Activated CD8-positive, alpha-beta memory T cell treated with anti-CD3 and anti-CD28 coated beads for 36 hours (primary cell): ENCODE measurements at regions not wholly inside any gene's neighbourhood (a gene's known extent, or its start where the extent isn't known, plus 50 kb on each side); places are given as distances from the start of the nearest gene placed in this dataset.

Experiments
- CTCF ChIA-PET: fragments of 350-600 bp; sonication (Branson Sonifier 250); formaldehyde crosslinking; loops from one replicate; lab custom pipeline; 2021; ENCODE audit warnings: antibody characterized with exemption; lab: Charles Lee
- POLR2A ChIA-PET: fragments of 350-600 bp; sonication (Branson Sonifier 250); formaldehyde crosslinking; loops from one replicate; lab custom pipeline; 2021; ENCODE audit warnings: antibody characterized with exemption; lab: Charles Lee

- POLR2A ChIA-PET = no interaction called here
These were observed 230.9 kb downstream of the BTG1 start for GRCh38 chr12:91914701-91915100.

GRCh38 chr12:91913651-91914050 is 232.0 kb downstream of the BTG1 start:
- ChIA-PET POLR2A (no interaction called here), CTCF (no interaction called here)

More at GRCh38 chr12:91914701-91915100, 230.9 kb downstream of the BTG1 start:
- CTCF ChIA-PET = no interaction called here

DNA sequence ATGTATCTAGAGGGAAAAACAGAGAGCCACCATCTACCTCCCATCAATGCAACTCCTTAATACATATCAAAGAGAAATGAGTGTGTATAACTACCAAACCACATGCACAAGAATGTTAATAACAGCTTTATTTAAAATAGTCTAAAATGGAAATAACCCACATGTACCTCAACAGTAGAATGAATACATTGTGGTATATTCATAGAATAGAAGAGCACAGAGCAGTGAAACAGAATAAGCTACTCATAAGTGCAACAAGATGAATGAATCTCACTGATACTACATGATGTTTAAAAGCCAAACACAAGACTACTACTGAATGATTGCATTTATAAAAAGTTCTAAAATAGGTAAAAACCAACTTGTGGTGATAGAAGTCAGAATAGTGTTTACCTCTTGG is 232.5 kb downstream of the BTG1 start:
- POLR2A ChIA-PET = no interaction called here
- CTCF ChIA-PET = no interaction called here

DNA sequence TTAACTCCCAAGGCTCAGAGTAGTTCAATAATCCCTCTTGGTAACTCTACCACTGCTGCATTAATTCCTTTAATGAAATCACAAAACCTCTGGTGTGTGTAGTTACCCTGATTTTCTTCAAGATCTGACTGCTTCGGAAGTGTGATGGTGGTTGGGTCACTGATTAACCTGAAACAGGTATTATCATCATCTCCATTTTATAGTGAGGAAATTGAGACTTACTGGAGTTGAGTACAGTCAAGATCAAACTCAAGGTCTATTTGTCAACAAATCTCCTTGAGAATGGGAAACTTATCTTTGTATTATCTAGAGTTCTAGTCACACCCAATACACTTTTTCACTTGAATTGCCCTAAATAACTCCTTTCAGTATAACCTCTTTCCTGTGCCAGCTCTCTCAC is 233.5 kb downstream of the BTG1 start:
- ChIA-PET POLR2A (no interaction called here), CTCF (no interaction called here)

DNA sequence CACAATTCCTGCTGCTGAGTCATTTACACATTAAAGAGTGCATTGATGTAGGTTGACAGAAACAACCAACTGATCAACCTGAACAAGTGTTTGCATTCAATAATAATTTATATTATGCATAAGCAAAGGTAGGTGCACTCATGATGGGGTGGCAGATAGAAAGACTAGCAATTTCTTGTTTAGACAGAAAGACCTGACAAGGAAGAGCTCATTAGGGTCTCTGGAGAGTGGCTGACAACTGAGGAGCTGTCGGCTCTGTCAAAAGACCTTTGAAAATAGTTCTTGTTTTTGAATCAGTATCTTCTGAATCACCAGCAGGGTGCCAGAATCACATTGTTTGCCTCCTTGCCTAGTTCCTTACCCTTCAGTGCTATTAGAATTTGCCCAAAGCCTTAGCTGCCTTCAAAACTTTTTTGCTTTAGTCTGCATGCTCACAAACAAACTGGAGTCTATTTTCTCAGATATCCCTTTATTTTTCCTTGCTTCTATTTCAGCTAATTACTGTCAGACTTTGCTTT is 234.7 kb downstream of the BTG1 start:
- CTCF ChIA-PET = no interaction called here
- POLR2A ChIA-PET = interaction anchor here (0.8 kb wide), 1 partner anchor 44 kb away, joined by 3 read pairs; no protein-coding TSS in a partner anchor

- CTCF ChIA-PET = no interaction called here
- POLR2A ChIA-PET = no interaction called here
These were observed 242.6 kb downstream of the BTG1 start for GRCh38 chr12:91902860-91903683.

DNA sequence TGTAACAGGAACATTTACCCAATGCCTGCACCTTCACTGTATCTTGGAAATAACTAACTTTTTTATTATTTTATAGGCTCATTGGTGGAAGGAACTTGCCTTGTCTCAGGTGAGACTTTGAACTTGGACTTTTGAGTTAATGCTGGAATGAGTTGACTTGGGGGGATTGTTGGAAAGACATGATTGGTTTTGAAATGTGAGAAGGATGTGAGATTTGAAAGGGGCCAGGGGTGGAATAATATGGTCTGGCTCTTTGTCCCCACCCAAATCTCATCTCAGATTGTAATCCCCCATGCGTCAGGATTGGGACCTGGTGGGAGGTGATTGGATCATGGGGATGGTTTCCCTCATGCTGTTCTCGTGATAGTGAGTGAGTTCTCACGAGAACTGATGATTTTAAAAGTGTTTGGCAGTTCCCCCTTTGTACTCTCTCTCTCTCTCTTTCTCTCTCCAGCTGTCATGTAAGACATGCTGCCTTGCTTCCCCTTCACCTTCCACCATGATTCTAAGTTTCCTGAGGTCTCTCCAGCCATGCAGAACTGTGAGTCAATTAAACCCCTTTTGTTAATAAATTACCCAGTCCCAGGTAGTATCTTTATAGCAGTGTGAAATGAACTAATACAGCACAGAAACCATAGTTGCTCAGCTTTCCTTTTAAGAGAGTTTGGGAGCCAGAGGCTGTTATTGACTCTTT is 244.1 kb downstream of the BTG1 start:
- ChIA-PET POLR2A (no interaction called here), CTCF (no interaction called here)

DNA sequence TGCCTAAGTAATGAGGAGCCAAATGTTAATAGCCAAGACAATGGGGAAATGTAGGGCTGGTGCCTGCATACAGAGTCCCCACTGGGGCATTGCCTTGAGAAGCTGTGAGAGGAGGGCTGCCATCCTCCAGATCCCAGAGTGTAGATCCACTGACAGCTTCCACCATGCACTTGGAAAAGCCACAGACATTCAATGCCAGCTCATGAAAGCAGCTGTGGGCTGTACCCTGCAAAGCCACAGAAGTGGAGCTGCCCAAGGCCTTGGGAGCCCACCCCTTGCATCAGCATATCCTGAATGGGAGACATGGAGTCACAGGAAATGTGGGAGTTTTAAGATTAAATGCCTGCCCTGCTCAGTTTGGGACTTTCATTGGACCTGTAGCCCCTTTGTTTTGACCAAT is 244.7 kb downstream of the BTG1 start:
- ChIA-PET POLR2A (no interaction called here), CTCF (no interaction called here)

- CTCF ChIA-PET = no interaction called here
- POLR2A ChIA-PET = no interaction called here
These were observed 246.6 kb downstream of the BTG1 start for GRCh38 chr12:91899056-91899455.

- CTCF ChIA-PET = no interaction called here
- POLR2A ChIA-PET = no interaction called here
These were observed 248.6 kb downstream of the BTG1 start for GRCh38 chr12:91897025-91897515.

DNA sequence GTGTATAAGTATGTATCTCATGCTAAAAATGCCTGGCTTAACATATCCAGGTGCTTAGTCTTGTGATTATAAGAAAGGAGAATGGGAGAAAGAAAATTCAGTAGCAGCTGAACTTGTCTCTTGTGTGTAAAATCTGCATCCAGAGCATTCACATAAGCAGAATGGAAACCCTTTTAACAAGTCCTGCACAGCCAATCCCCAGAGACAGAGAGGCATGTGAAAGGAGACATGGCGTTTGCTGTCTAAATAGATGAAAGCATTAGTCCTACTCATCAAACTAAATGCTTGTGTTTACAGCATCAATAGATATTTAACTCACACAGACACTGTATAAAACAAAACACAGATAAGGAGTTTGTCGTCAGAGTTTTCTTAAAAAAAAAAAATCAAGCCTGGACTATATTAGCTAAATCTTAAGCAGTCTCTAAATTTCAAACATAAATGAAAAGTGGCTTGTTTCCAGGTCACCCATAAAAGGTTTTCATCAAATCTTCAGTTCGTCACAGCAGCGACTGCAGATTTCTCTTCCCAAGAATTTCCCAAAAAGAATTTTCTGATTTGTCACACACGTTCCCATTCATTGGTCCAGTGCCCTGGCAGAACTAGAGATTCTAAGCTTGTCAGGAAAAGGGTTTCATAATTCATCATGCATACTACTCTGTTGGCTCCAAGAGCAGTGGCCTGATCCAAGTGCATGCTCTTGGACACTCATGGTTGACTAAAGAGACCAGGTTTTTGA is 249.2 kb downstream of the BTG1 start:
- CTCF ChIA-PET = no interaction called here
- POLR2A ChIA-PET = no interaction called here

DNA sequence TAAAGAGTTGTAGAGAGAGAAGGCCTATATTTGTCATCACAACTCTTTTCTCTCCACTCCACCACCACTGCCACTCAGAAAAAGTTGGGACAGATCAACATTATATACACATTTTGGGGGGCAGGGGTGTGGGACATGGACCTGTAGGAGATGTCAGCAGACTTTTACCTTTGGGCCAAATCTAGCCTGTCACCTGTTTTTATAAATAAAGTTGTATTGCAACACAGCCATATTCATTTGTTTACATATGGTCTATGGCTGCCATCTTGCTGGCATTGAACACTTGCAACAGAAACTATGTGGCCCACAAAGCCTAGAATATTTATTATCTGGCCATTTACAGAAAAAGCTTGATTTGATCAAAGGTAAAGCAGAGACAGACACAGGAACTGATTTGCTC is 250.7 kb downstream of the BTG1 start:
- POLR2A ChIA-PET = no interaction called here
- CTCF ChIA-PET = no interaction called here

GRCh38 chr12:91893476-91893875 is 252.2 kb downstream of the BTG1 start:
- ChIA-PET POLR2A (no interaction called here), CTCF (no interaction called here)

DNA sequence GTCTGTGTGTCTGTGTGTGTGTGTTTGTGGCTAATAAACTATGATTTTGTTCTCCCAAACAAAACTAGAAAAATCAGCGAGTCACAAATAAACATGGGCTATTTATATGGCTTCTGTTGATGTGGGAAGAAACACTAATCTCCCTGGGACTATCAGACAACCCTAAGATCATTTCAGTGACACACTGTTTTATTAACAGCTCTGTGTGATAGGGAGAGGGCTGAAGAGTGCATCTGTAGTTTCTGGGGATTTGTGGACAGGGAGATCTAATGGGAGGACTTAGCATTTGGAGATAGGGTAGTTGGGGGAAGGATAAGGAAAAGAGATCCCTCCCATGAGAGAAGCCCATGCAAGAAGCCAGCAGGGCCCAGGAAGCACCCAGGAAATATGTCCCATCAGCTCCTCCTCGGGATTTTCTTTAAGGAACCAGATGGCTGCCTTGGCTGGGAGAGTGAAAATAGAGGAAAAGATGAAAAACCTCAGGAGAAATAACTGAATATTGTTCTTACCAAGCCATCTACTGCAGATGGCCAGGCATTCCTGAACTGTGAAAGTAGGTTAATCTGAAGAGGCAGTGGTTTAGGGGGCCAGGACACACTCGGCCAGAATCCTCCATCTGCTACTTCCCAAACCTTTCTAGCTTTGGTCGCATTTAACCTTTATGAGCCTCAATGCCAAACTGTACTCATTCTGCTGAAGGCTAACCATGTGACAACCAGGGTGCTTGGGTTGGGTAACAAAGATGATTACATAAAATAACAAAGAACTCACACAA is 253.4 kb downstream of the BTG1 start:
- ChIA-PET POLR2A (no interaction called here), CTCF (no interaction called here)

DNA sequence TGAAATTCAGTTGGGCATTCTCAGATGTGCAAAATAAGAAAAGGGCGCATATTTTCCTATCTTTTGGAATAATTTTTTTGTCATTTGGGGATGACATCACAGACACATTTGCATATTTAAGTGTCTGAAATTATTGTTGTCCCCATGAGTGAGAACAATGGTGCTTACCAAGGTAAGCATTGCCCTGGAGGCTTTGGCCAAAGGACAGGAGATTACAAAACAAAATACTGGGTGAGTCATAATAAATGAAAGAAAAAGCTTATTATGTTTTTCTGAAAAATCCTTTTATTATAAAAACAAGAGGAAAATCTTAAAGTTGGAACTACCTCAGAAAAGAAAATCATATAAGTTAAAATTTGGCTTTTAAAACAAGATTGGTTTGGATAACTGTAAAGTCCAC is 254.9 kb downstream of the BTG1 start:
- ChIA-PET CTCF (no interaction called here), POLR2A (no interaction called here)

DNA sequence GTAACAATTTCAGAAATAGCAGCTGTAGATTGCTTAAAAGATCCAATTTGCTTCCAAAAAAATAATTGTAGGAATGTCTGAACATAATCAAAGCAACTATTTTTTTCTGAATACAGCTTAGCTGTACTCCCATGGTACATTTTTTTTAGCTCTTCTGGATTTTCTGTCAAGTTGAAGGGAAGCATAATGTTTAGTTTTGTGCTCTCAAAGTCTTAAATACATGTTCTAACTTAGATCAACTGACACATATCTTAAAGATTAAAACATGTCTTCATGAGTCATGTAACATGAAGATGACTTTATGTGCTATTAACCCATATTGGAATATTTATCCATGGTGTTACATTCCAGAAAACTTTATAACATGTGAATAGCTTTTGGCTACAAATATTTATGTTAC is 255.7 kb downstream of the BTG1 start:
- ChIA-PET CTCF (no interaction called here), POLR2A (no interaction called here)

GRCh38 chr12:91889059-91889458 is 256.6 kb downstream of the BTG1 start:
- CTCF ChIA-PET = no interaction called here
- POLR2A ChIA-PET = no interaction called here

DNA sequence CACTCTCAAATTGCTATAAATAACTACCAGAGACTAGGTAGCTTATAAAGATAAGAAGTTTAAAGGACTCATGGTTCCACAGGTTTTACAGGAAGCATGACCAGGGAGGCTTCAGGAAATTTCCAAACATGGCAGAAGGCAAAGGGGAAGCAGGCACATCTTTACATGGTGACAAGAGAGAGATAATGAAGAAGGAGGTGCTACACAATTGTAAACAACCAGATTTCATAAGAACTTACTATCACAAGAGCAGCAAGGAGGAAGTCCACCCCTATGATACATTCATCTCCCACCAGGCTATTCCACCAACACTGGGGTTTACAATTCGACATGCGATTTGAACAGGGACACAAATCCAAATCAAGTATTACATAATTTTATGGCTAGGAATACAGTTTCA is 257.7 kb downstream of the BTG1 start:
- POLR2A ChIA-PET = no interaction called here

More for the DNA sequence above, 257.7 kb downstream of the BTG1 start:
- CTCF ChIA-PET = no interaction called here
